GM19397 (cell line): ENCODE measurements at regions not wholly inside any gene's neighbourhood (a gene's known extent, or its start where the extent isn't known, plus 50 kb on each side); places are given as distances from the start of the nearest gene placed in this dataset.

Source experiments
- ATAC-seq: cut with Tn5 transposase; IDR thresholded peaks from one replicate; pipeline ENCODE4 v1.9.1; 2021; ENCODE audit warnings: mild to moderate bottlenecking, moderate library complexity; ENCODE audit not compliant: unreplicated experiment

DNA sequence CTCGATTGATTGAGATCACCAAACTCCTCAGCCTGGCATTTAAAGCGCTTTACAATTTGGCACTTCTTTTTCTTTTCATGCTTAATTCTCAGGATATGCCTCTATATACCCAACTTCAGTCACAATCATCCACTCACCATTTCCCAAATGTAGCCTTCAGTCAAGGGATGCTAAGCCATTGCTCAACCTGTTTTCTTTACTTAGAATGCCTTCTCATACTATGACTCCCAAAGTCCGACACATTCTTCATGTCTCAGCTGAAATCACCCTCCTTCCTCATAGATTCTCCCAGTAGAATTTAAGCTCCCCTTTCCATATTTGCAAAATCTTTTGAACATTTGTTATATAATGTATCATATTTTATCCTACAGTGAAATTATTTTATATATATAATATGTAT, 467.0 kb downstream of the LRIG3 start:
- ATAC-seq: no peak

- ATAC-seq: no peak
Observed at GRCh38 chr12:58455136-58455535, 465.2 kb downstream of the LRIG3 start.

DNA sequence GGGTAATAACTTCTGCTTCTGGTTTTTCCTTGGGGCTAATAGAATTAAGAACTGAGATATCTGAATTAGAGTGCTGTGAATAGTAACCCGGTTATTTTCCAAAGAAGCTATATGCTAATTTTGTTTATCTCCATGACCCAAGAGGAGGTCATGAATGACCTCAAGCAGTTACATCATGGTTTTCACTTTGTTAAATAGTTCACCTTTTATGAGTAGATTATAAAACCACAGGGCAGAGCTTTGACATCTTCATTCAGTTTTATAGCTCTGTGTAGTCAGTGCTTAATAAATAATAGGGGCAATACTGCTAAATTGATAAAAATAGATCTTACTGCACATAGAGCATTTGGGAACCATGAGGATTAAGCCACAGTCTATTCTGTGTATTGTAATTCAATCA, 462.2 kb downstream of the LRIG3 start:
- no peak for ATAC-seq

- ATAC-seq: no peak
Observed at GRCh38 chr12:58459191-58459590, 461.1 kb downstream of the LRIG3 start.

- ATAC-seq: no peak
Observed at GRCh38 chr12:58463051-58463450, 457.3 kb downstream of the LRIG3 start.

GRCh38 chr12:58465418-58465817, 454.9 kb downstream of the LRIG3 start:
- no peak for ATAC-seq

DNA sequence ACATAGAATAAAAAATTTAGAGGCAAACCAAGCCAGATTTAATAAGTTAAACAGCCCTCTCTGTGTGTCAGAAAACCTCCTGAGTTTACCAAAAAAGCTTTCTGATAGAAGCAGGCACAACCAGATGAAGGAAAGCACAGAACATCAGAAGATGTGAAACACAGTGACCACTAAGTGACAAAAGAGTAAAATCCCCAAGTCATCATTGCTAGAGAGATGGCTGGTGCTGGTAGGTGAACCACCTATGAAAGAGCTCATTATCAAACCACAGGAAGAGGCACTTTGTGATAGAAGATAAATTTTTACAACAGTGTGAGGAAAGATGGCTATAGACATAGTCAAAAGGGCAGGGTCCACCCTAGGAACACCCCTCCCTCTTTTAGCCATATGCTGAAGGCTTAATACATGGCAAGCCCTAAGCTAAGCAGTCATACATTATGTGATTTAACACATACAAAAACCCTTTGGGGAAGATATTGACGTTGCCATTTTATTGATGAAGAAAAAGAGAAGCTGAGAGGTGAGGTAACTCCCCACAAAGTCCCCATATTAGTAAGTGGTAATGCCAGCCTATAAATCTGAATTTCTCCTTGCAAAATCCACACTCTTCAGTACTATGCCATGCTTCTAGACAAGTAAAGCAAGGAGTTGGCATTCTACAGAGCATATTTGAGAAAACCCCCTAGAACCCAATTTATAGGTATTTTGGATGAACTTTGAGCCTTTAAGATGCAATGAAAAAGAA, 449.9 kb downstream of the LRIG3 start:
- no peak for ATAC-seq

GRCh38 chr12:58479401-58479800, 440.9 kb downstream of the LRIG3 start:
- ATAC-seq: no peak

DNA sequence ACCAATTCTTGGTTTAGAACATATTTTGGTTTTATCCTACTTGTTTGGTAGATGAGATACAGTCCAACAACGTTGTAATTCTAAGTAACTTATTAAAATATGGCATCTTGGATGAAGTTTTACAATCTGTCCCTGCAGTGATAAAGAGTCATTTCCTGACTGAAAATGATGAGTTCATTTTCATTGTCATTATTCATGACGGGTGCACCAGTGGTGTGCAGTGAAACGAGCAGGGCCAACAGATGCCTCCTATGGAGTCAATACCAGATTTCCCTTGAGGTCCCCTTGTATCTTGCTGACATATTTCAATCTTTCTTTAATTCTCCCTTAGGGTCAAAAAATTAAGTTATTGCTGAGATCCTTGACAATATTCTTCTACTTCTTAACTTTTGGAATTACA, 438.5 kb downstream of the LRIG3 start:
- no peak for ATAC-seq

DNA sequence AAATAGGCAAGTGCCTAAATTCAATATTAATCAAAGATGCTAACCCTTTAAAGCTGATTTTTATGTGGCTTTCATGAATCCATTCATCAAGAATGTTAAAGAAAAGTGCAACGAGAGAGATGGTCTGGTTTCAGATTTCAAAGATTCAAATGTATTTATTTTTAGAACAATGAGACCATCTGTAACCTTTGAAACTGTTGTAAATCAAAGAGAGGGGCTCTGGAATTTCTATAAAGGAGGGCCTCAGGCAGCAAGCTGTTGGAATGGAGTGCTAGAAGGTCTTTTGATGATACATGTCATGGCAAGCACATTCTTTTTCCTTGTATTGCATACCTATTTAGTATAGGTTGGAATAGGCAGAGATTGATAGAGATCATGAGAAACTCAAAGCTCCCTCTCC, 433.0 kb downstream of the LRIG3 start:
- ATAC-seq: no peak

DNA sequence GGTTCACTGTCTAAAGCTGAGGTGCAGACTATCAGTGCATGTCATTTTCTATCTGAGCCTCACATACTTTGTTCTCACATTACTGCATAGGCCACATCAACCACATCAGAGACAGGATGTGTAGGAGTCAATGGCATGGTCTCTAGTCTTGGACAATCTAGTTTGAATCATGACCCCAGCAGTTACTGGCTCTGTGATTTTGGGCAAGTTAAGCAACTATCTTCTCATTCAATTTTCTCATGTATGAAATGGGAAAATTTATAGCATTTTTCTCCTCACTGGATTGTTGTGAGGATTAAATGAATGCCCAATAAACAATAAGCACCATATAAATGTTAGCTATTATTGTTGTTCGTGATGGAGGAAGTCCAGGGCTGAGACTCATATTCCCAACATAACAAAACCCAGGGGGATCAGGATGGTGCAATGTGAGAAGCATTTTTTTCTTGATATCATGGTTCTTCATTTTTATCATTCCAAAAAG, 432.6 kb downstream of the LRIG3 start:
- no peak for ATAC-seq

DNA sequence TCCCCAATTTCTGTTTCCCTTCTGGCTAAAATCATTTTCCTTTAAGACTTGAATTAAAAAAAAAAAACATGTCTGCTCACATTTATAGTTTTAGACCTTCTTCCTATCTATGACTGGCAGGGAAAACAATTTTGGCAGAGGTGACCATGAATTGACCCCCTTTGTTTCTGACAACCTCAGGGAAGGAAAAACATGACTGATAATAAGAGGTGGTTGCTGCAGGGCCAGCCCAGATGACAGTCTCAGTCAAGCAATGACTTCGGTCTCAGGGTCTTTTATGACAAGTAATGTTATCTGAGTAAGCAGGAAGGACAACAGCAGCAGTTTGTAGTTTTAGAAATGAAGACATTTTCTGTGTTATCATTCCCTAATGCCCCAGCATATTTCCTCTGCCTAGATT, 430.9 kb downstream of the LRIG3 start:
- no peak for ATAC-seq

DNA sequence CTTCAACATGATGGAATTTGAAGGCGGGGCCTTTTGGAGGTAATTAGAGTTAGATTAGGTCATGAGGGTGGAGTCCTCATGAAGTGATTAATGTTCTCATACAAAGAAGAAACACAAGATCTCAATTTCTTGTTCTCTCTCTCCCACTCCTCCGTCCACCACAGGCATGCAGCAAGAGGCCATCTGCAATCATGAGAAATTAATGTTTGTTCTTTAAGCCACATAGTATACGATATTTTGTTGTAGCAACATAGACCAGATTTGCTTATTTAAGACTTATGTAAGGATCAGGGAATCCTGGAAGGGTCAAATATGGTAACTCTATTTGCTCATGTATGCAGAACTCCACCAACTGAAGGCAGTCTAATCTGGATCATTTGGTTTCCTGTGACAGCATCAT, 429.0 kb downstream of the LRIG3 start:
- no peak for ATAC-seq

GRCh38 chr12:58496411-58497190, 423.7 kb downstream of the LRIG3 start:
- no peak for ATAC-seq

GRCh38 chr12:58500399-58500798, 419.9 kb downstream of the LRIG3 start:
- no peak for ATAC-seq

DNA sequence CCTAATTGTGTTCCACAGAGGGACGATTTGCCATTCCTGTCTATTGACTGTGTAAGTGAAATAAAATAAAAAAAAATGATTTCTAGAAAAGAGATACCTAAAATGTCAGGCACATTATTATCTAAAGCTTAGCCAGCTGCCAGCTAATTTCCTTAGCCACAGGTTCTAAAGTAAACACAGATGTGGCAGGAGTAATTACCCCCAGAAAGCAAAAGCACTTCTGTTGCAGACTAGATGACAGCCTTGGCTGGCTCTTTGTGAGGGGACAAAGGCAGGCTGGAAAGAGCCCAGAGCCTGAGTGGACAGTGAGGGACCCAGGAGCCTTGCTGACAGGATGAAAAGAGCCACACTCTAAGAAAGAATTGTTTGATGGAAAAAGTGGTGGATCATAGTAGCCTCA, 418.1 kb downstream of the LRIG3 start:
- no peak for ATAC-seq

GRCh38 chr12:58502841-58503240, 417.5 kb downstream of the LRIG3 start:
- no peak for ATAC-seq

DNA sequence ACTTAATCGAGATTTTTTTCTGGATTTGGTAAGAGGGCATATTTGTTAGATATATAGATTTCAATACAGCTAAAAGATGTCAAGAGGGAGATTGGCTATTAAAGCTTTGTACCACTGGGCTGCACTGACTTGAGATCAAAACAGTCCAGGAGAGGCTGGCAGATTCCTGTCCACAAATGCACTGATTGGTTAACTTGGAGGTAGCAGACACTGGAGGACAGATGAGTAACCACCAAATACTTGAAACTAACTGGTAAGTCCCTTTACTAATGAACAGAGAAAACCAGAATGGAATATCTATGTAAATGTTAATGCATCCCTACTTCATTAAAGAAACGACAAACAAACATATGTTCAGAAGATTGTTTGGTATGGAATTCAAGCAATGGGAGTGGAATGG, 416.6 kb downstream of the LRIG3 start:
- no peak for ATAC-seq

DNA sequence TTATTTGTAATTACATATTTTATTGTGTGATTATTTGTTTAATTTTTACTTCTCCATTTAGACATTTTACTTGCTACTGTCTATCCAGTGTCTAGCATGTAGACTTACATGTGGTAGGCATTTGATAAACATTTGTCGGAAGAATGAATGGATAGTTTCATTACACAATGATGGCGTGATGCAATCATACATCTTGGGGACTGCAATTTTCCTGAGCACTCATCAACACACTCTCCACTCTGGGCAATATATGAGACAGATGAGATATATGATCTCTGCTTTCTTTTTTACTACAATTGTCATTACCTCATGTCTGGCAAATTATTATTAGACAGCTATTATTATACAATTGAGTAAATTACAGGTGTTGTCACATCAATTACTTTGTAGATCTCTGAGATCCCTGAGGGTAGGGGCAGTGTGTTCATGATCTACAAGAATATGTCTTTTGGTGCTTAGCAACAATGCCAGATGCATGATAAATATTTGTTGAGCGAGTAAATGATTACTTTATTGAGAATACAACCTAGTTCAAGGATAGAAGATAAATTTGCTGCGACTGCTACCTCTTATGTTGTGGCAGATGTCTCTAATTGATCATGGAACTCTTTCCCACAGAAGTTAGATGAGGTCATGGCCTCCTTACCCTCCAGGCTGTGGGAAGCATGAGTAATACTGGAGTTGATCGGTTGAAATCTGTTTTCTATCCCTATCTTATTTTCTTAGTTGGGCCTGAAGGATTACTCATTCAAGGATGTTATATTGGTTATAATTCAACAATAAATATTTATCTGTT, 416.0 kb downstream of the LRIG3 start:
- no peak for ATAC-seq

DNA sequence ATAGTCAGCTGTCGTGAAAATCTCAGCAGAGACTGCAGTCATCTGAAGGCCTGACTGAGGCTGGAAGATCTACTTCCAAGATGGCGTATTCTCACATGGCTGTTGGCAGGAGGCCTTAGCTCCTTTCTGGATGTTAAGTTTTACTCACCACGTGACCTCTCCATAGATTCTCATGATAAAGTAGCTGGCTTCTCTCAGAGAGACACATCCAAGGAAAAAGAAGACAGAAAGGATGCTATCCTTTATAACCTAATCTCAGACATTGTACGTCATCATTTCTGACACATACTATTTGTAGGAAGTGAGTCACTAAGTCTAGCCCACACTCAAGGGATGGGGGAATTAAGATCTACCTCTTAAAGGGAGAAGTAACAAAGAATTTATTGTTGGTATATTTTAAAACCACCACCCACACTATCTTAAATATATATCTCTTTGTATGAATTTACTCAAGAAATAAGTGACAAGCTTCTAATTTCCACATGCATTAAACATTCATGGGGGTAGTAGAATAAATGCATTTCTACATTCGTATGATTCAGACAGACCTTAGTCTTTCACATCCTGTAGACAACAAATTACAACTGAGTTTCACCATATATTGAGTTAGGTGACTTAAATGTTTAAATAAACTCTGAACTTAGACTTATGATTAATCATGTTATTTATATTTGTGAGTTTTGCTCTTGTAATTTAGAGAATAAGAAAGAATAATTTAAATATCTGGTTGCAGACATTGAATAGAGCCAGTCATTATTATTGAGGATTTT, 411.0 kb downstream of the LRIG3 start:
- no peak for ATAC-seq
